ENCODE measurements at regions not wholly inside any gene's neighbourhood (a gene's known extent, or its start where the extent isn't known, plus 50 kb on each side); places are given as distances from the start of the nearest gene placed in this dataset.

GRCh38 chr5:166270712-166271111 is 2020.7 kb upstream of the WWC1 start:
- no peak for DNase-seq (ENCODE audit: insufficient read length, low spot score, missing footprints)

GRCh38 chr5:166276006-166276405 is 2015.4 kb upstream of the WWC1 start:
- Histone ChIP-seq H3K27me3 (ENCODE audit: insufficient read depth, low read length) (no peaks in the 10 kb centered on the region), H3K4me2 (ENCODE audit: insufficient read depth, low read length) (no peak overlapping the region), H2AFZ (ENCODE audit: low read length) (no peak overlapping the region), H3K27ac (ENCODE audit: low read depth, low read length) (no peak overlapping the region), H3K36me3 (ENCODE audit: insufficient read depth, low read length) (no peaks in the 10 kb centered on the region), H3K4me1 (ENCODE audit: insufficient read depth, low read length) (no peaks in the 10 kb centered on the region), H3K79me2 (ENCODE audit: insufficient read depth, low read length) (no peaks in the 10 kb centered on the region), H4K20me1 (ENCODE audit: insufficient read depth, low read length) (no peaks in the 10 kb centered on the region), H3K4me3 (ENCODE audit: insufficient read depth, low read length) (no peak overlapping the region), H3K9me3 (ENCODE audit: low read depth, low read length) (peaks cover 4% of the 10 kb centered on the region)
- TF ChIP-seq CTCF (IDR thresholded peaks at IDR 0.05; ENCODE audit: extremely low read depth, low read depth, low read length), result no peak
- DNase-seq (ENCODE audit: insufficient read length, low spot score, missing footprints), result no peak

More at GRCh38 chr5:166270712-166271111, 2020.7 kb upstream of the WWC1 start:
- H3K4me3 ChIP-seq (ENCODE audit: insufficient read depth, low read length), result no peak overlapping the region
- H3K79me2 ChIP-seq (ENCODE audit: insufficient read depth, low read length), result no peaks in the 10 kb centered on the region
- no peaks in the 10 kb centered on the region for H3K27me3 ChIP-seq (ENCODE audit: insufficient read depth, low read length)
- H4K20me1 ChIP-seq (ENCODE audit: insufficient read depth, low read length), result no peaks in the 10 kb centered on the region
- no peak overlapping the region for H2AFZ ChIP-seq (ENCODE audit: low read length)
- H3K4me1 ChIP-seq (ENCODE audit: insufficient read depth, low read length), result no peaks in the 10 kb centered on the region
- no peaks in the 10 kb centered on the region for H3K9me3 ChIP-seq (ENCODE audit: low read depth, low read length)
- no peak for TF ChIP-seq CTCF (IDR thresholded peaks at IDR 0.05; ENCODE audit: extremely low read depth, low read depth, low read length)
- no peaks in the 10 kb centered on the region for H3K36me3 ChIP-seq (ENCODE audit: insufficient read depth, low read length)
- no peak overlapping the region for H3K27ac ChIP-seq (ENCODE audit: low read depth, low read length)
- H3K4me2 ChIP-seq (ENCODE audit: insufficient read depth, low read length), result no peak overlapping the region

GRCh38 chr5:166279828-166280227 is 2011.6 kb upstream of the WWC1 start:
- Histone ChIP-seq H3K27me3 (ENCODE audit: insufficient read depth, low read length) (no peaks in the 10 kb centered on the region), H4K20me1 (ENCODE audit: insufficient read depth, low read length) (no peaks in the 10 kb centered on the region), H3K36me3 (ENCODE audit: insufficient read depth, low read length) (no peaks in the 10 kb centered on the region), H3K4me3 (ENCODE audit: insufficient read depth, low read length) (no peak overlapping the region), H3K79me2 (ENCODE audit: insufficient read depth, low read length) (no peaks in the 10 kb centered on the region), H3K27ac (ENCODE audit: low read depth, low read length) (no peak overlapping the region), H3K4me1 (ENCODE audit: insufficient read depth, low read length) (no peaks in the 10 kb centered on the region), H3K9me3 (ENCODE audit: low read depth, low read length) (peaks cover 4% of the 10 kb centered on the region), H3K4me2 (ENCODE audit: insufficient read depth, low read length) (no peak overlapping the region), H2AFZ (ENCODE audit: low read length) (no peak overlapping the region)
- TF ChIP-seq CTCF (IDR thresholded peaks at IDR 0.05; ENCODE audit: extremely low read depth, low read depth, low read length), result no peak
- no peak for DNase-seq (ENCODE audit: insufficient read length, low spot score, missing footprints)

GRCh38 chr5:166281433-166281832 is 2010.0 kb upstream of the WWC1 start:
- H3K9me3 ChIP-seq (ENCODE audit: low read depth, low read length), result peaks cover 4% of the 10 kb centered on the region
- H3K27ac ChIP-seq (ENCODE audit: low read depth, low read length), result no peak overlapping the region
- H3K4me1 ChIP-seq (ENCODE audit: insufficient read depth, low read length), result no peaks in the 10 kb centered on the region
- DNase-seq (ENCODE audit: insufficient read length, low spot score, missing footprints), result no peak
- no peaks in the 10 kb centered on the region for H3K27me3 ChIP-seq (ENCODE audit: insufficient read depth, low read length)
- H3K79me2 ChIP-seq (ENCODE audit: insufficient read depth, low read length), result no peaks in the 10 kb centered on the region
- no peak overlapping the region for H3K4me3 ChIP-seq (ENCODE audit: insufficient read depth, low read length)
- TF ChIP-seq CTCF (IDR thresholded peaks at IDR 0.05; ENCODE audit: extremely low read depth, low read depth, low read length), result no peak
- no peaks in the 10 kb centered on the region for H4K20me1 ChIP-seq (ENCODE audit: insufficient read depth, low read length)
- no peaks in the 10 kb centered on the region for H3K36me3 ChIP-seq (ENCODE audit: insufficient read depth, low read length)
- H3K4me2 ChIP-seq (ENCODE audit: insufficient read depth, low read length), result no peak overlapping the region
- H2AFZ ChIP-seq (ENCODE audit: low read length), result no peak overlapping the region
